GM18519 (cell line): ENCODE measurements at regions not wholly inside any gene's neighbourhood (a gene's known extent, or its start where the extent isn't known, plus 50 kb on each side); places are given as distances from the start of the nearest gene placed in this dataset.
"Not testable (repeated sequence)": the region's sequence is repeated elsewhere in the genome, so short reads cannot be mapped to it uniquely, and the experiment has no call there.

Experiments
- ATAC-seq: cut with Tn5 transposase; IDR thresholded peaks from one replicate; pipeline ENCODE4 v1.9.1; 2021; ENCODE audit warnings: mild to moderate bottlenecking, moderate library complexity; ENCODE audit not compliant: unreplicated experiment, low FRiP score

GRCh38 chr2:101612019-101612418, 85.5 kb upstream of the MAP4K4 start:
- no peak for ATAC-seq

GRCh38 chr2:101610750-101611315, 86.7 kb upstream of the MAP4K4 start:
- ATAC-seq: no peak

GRCh38 chr2:101609433-101609832, 88.1 kb upstream of the MAP4K4 start:
- ATAC-seq: no peak

GRCh38 chr2:101608408-101609310, 88.8 kb upstream of the MAP4K4 start:
- ATAC-seq: no peak

- ATAC-seq: no peak
Measured at GRCh38 chr2:101597347-101597944, 100.1 kb upstream of the MAP4K4 start.

GRCh38 chr2:101596333-101596732, 101.2 kb upstream of the MAP4K4 start:
- ATAC-seq: no peak

- no peak for ATAC-seq
Measured at GRCh38 chr2:101587251-101587650, 110.3 kb upstream of the MAP4K4 start.

GRCh38 chr2:101583861-101584260, 108.9 kb upstream of the RFX8 start:
- no peak for ATAC-seq

- no peak for ATAC-seq
Measured at GRCh38 chr2:101581675-101582299, 106.9 kb upstream of the RFX8 start.

- no peak for ATAC-seq
Measured at GRCh38 chr2:101580528-101580927, 105.6 kb upstream of the RFX8 start.

GRCh38 chr2:101578671-101579070, 103.8 kb upstream of the RFX8 start:
- no peak for ATAC-seq

GRCh38 chr2:101578135-101578534, 103.2 kb upstream of the RFX8 start:
- not testable (repeated sequence) for ATAC-seq

GRCh38 chr2:101577173-101577572, 102.3 kb upstream of the RFX8 start:
- ATAC-seq: no peak

- ATAC-seq: no peak
Measured at GRCh38 chr2:101574622-101575021, 99.7 kb upstream of the RFX8 start.

GRCh38 chr2:101571951-101572350, 97.0 kb upstream of the RFX8 start:
- no peak for ATAC-seq

- ATAC-seq: no peak
Measured at GRCh38 chr2:101569886-101570520, 95.1 kb upstream of the RFX8 start.

- no peak for ATAC-seq
Measured at GRCh38 chr2:101568969-101569368, 94.1 kb upstream of the RFX8 start.

- no peak for ATAC-seq
Measured at GRCh38 chr2:101566632-101567228, 91.8 kb upstream of the RFX8 start.

GRCh38 chr2:101563849-101564248, 88.9 kb upstream of the RFX8 start:
- no peak for ATAC-seq

- ATAC-seq: no peak
Measured at GRCh38 chr2:101560780-101561315, 85.9 kb upstream of the RFX8 start.
